ENCODE measurements at regions not wholly inside any gene's neighbourhood (a gene's known extent, or its start where the extent isn't known, plus 50 kb on each side); places are given as distances from the start of the nearest gene placed in this dataset.

DNA sequence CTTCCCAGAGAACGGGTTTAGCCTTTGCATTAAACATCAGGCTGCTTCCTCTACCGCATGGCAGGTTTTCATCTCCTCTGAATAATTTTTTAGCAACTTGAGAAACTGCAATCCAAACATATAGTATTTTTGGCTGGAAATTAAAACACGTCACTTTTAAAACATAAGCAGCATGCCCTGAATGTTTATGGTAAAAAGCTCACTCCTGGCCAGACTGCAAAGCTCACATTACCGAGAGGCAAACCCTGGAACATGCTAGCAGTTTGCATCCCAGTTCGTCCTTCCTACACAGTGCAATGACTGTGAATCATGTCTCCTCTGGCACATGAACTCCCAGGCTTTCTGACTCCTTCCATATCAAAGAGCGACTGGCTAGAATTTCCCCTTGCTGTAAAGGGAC is 312.3 kb downstream of the RRAGC start:
- TF ChIP-seq, protein P1, sequence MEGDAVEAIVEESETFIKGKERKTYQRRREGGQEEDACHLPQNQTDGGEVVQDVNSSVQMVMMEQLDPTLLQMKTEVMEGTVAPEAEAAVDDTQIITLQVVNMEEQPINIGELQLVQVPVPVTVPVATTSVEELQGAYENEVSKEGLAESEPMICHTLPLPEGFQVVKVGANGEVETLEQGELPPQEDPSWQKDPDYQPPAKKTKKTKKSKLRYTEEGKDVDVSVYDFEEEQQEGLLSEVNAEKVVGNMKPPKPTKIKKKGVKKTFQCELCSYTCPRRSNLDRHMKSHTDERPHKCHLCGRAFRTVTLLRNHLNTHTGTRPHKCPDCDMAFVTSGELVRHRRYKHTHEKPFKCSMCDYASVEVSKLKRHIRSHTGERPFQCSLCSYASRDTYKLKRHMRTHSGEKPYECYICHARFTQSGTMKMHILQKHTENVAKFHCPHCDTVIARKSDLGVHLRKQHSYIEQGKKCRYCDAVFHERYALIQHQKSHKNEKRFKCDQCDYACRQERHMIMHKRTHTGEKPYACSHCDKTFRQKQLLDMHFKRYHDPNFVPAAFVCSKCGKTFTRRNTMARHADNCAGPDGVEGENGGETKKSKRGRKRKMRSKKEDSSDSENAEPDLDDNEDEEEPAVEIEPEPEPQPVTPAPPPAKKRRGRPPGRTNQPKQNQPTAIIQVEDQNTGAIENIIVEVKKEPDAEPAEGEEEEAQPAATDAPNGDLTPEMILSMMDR (IDR thresholded peaks at IDR 0.05) = no peak
- no peak for TF ChIP-seq POLR2A (IDR thresholded peaks at IDR 0.05)

Measured in adrenal gland (tissue), 5 donors.